ENCODE measurements at regions not wholly inside any gene's neighbourhood (a gene's known extent, or its start where the extent isn't known, plus 50 kb on each side); places are given as distances from the start of the nearest gene placed in this dataset.

- TF ChIP-seq CTCF (IDR thresholded peaks at IDR 0.05) (no peak), POLR2AphosphoS5 (IDR thresholded peaks at IDR 0.05; ENCODE audit: insufficient read depth in 1 of 2, low read depth in 1 of 2) (no peak), POLR2A (IDR thresholded peaks at IDR 0.05) (no peak)
These were observed 144.8 kb upstream of the CEP162 start for GRCh38 chr6:84372290-84372689.
